H1 (cell line): ENCODE measurements at regions not wholly inside any gene's neighbourhood (a gene's known extent, or its start where the extent isn't known, plus 50 kb on each side); places are given as distances from the start of the nearest gene placed in this dataset.

Experiments
- CEBPB ChIP-seq: IDR thresholded peaks from 2 replicates; pipeline ENCODE4 v1.6.1; 2012; ENCODE audit warnings: low read depth, low read length
- SP2 ChIP-seq: IDR thresholded peaks from 2 replicates; pipeline ENCODE4 v1.6.1; 2012; ENCODE audit warnings: mild to moderate bottlenecking, low read length, inconsistent platforms
- TF ChIP-seq, protein P1 (sequence below): IDR thresholded peaks from 2 replicates; pipeline ENCODE4 v1.6.1; 2012; ENCODE audit warnings: inconsistent platforms

- TF ChIP-seq SP2: no peak
- TF ChIP-seq CEBPB: no peak
- TF ChIP-seq, protein P1, sequence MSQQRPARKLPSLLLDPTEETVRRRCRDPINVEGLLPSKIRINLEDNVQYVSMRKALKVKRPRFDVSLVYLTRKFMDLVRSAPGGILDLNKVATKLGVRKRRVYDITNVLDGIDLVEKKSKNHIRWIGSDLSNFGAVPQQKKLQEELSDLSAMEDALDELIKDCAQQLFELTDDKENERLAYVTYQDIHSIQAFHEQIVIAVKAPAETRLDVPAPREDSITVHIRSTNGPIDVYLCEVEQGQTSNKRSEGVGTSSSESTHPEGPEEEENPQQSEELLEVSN: no peak
Measured at GRCh38 chr6:113127786-113128419, 729.2 kb upstream of the MARCKS start (continued).
